A673 (cell line): ENCODE measurements at regions not wholly inside any gene's neighbourhood (a gene's known extent, or its start where the extent isn't known, plus 50 kb on each side); places are given as distances from the start of the nearest gene placed in this dataset.

Source experiments
- CTCF ChIP-seq: fragments of 300-800, 200-600 bp; sonication (generic); conservative IDR thresholded peaks from 2 replicates; pipeline ENCODE4 v1.5.1; 2017; ENCODE audit warnings: low read depth, mild to moderate bottlenecking, antibody characterized with exemption, low read length, moderate library complexity, mixed read lengths
- EZH2 ChIP-seq: fragments of 200-600 bp; sonication (generic); IDR thresholded peaks from 2 replicates; pipeline ENCODE4 v1.6.1; 2017; ENCODE audit warnings: borderline replicate concordance, low read depth, mild to moderate bottlenecking, mixed read lengths, antibody characterized with exemption, low read length; ENCODE audit not compliant: poor library complexity, severe bottlenecking

GRCh38 chr12:24118668-24119067 is 169.2 kb upstream of the SOX5 start:
- TF ChIP-seq CTCF (no peak), EZH2 (no peak)
